B cell (primary cell): ENCODE measurements at regions not wholly inside any gene's neighbourhood (a gene's known extent, or its start where the extent isn't known, plus 50 kb on each side); places are given as distances from the start of the nearest gene placed in this dataset.

Experiments
- CTCF ChIP-seq: fragments of 200-600 bp; IDR thresholded peaks from one replicate; pipeline ENCODE4 v1.8.0; 2022; ENCODE audit warnings: antibody characterized with exemption, mild to moderate bottlenecking
- EZH2 ChIP-seq: IDR thresholded peaks from 2 replicates; pipeline ENCODE4 v1.6.1; 2012; ENCODE audit warnings: borderline replicate concordance, low read depth, mild to moderate bottlenecking, moderate library complexity, low read length; ENCODE audit not compliant: insufficient read depth, poor library complexity, severe bottlenecking

DNA sequence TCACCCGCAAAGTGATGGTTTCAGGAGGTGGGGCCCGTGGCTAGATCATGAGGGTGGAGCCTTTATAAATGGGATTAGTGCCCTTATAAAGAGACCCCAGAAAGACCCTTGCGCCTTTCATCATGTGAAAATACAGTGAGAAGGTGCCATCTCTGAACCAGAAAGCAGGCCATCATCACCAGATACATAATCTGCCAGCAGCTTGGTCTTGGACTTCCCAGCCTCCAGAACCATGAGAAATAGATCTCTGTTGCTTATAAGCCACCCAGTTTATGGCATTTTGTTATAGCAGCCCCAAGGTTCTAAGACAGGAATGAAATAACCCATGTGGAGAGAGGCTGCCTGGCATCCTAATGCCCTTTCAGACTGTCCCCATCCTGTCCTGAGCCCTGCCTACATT lies 127.8 kb upstream of the SMAD3 start:
- no peak for TF ChIP-seq CTCF
- TF ChIP-seq EZH2: no peak
